ENCODE measurements at regions not wholly inside any gene's neighbourhood (a gene's known extent, or its start where the extent isn't known, plus 50 kb on each side); places are given as distances from the start of the nearest gene placed in this dataset.

DNA sequence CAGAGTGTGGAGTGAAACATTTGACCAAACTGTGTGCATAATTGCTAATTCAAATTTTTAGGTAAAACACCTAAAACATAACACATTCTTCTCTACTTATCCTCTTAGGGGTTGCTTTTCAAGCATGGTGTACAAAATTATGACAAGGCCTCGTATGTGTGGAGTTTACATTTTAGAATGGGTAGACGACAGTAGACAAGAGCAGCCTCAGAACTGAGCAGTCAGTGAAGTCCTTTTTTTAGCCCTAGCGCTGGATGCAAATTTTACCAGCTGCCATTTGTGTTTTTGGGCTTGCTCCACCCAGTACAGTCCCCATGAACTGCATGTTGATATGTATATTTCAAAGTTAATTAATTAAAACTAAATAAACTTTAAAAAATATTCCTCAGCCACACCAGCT, 64.7 kb upstream of the TOP3B start:
- no peak for TF ChIP-seq CTCF (IDR thresholded peaks at IDR 0.05; ENCODE audit: insufficient read depth, low read length, poor library complexity, severe bottlenecking)
- no peak overlapping the region for H3K4me3 ChIP-seq (ENCODE audit: low read depth, low read length)
- H3K36me3 ChIP-seq (ENCODE audit: control insufficient read depth, insufficient read depth, low read length) = no peaks in the 10 kb centered on the region
- H3K27me3 ChIP-seq (ENCODE audit: control insufficient read depth, insufficient read depth, low read length) = no peaks in the 10 kb centered on the region
- DNase-seq (ENCODE audit: low read depth) = no peak

DNA sequence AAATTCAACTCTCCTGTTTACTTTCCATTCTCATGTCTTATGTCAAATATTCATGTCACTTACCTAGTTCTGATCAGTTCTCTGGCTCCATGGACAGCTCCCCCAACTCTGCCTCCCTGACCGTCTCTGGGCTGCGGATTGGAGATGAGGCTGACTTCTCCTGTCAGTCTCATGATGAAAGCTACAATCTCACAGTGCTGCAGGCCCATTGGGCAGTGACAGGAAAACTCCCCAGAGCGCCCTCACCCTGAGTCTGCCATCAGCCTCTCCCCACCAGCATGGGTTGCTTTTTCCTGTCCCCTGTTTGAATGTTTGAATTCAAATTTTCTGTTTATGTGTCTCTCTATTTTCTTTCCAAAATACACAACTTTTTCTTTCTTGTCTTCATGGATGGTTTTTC, 63.8 kb upstream of the TOP3B start:
- no peak for DNase-seq (ENCODE audit: low read depth)
- no peaks in the 10 kb centered on the region for H3K27me3 ChIP-seq (ENCODE audit: control insufficient read depth, insufficient read depth, low read length)
- no peaks in the 10 kb centered on the region for H3K36me3 ChIP-seq (ENCODE audit: control insufficient read depth, insufficient read depth, low read length)
- TF ChIP-seq CTCF (IDR thresholded peaks at IDR 0.05; ENCODE audit: insufficient read depth, low read length, poor library complexity, severe bottlenecking) = no peak
- H3K4me3 ChIP-seq (ENCODE audit: low read depth, low read length) = no peak overlapping the region

- Histone ChIP-seq H3K36me3 (ENCODE audit: control insufficient read depth, insufficient read depth, low read length) (no peaks in the 10 kb centered on the region), H3K27me3 (ENCODE audit: control insufficient read depth, insufficient read depth, low read length) (no peaks in the 10 kb centered on the region), H3K4me3 (ENCODE audit: low read depth, low read length) (no peak overlapping the region)
- no peak for TF ChIP-seq CTCF (IDR thresholded peaks at IDR 0.05; ENCODE audit: insufficient read depth, low read length, poor library complexity, severe bottlenecking)
- no peak for DNase-seq (ENCODE audit: low read depth)
These were observed 63.2 kb upstream of the TOP3B start for GRCh38 chr22:22045571-22046335.

GRCh38 chr22:22044153-22044552, 61.6 kb upstream of the TOP3B start:
- H3K27me3 ChIP-seq (ENCODE audit: control insufficient read depth, insufficient read depth, low read length) = no peaks in the 10 kb centered on the region
- no peak for DNase-seq (ENCODE audit: low read depth)
- TF ChIP-seq CTCF (IDR thresholded peaks at IDR 0.05; ENCODE audit: insufficient read depth, low read length, poor library complexity, severe bottlenecking) = no peak
- no peak overlapping the region for H3K4me3 ChIP-seq (ENCODE audit: low read depth, low read length)
- H3K36me3 ChIP-seq (ENCODE audit: control insufficient read depth, insufficient read depth, low read length) = no peaks in the 10 kb centered on the region

- TF ChIP-seq CTCF (IDR thresholded peaks at IDR 0.05; ENCODE audit: insufficient read depth, low read length, poor library complexity, severe bottlenecking) = no peak
- no peak for DNase-seq (ENCODE audit: low read depth)
- no peaks in the 10 kb centered on the region for H3K36me3 ChIP-seq (ENCODE audit: control insufficient read depth, insufficient read depth, low read length)
- H3K4me3 ChIP-seq (ENCODE audit: low read depth, low read length) = no peak overlapping the region
- no peaks in the 10 kb centered on the region for H3K27me3 ChIP-seq (ENCODE audit: control insufficient read depth, insufficient read depth, low read length)
These were observed 60.9 kb upstream of the TOP3B start for GRCh38 chr22:22043296-22044078.

Measured in kidney epithelial cell (primary cell).